ENCODE measurements at regions not wholly inside any gene's neighbourhood (a gene's known extent, or its start where the extent isn't known, plus 50 kb on each side); places are given as distances from the start of the nearest gene placed in this dataset.
A peak's percentile ranks its signal among the peaks of the same experiment; 100 is the strongest.

- DNase-seq: no peak
These were observed 84.6 kb upstream of the PMFBP1 start for GRCh38 chr16:72256398-72257066.

- DNase-seq: no peak
These were observed 83.8 kb upstream of the PMFBP1 start for GRCh38 chr16:72255786-72256185.

- DNase-seq: no peak
These were observed 75.9 kb upstream of the PMFBP1 start for GRCh38 chr16:72247821-72248253.

- DNase-seq: no peak
These were observed 74.5 kb upstream of the PMFBP1 start for GRCh38 chr16:72246423-72246822.

GRCh38 chr16:72244853-72245252 lies 72.9 kb upstream of the PMFBP1 start:
- no peak for DNase-seq

- DNase-seq: no peak
These were observed 71.7 kb upstream of the PMFBP1 start for GRCh38 chr16:72243621-72244020.

- no peak for DNase-seq
These were observed 70.8 kb upstream of the PMFBP1 start for GRCh38 chr16:72242757-72243156.

GRCh38 chr16:72241930-72242329 lies 70.0 kb upstream of the PMFBP1 start:
- DNase-seq: peak; percentile 46

- DNase-seq: peak; percentile 37
These were observed 69.1 kb upstream of the PMFBP1 start for GRCh38 chr16:72241008-72241407.

GRCh38 chr16:72240466-72240865 lies 68.5 kb upstream of the PMFBP1 start:
- no peak for DNase-seq

GRCh38 chr16:72236866-72237265 lies 64.9 kb upstream of the PMFBP1 start:
- no peak for DNase-seq

- DNase-seq: no peak
These were observed 62.4 kb upstream of the PMFBP1 start for GRCh38 chr16:72234387-72234786.

- no peak for DNase-seq
These were observed 56.1 kb upstream of the PMFBP1 start for GRCh38 chr16:72228014-72228413.

GRCh38 chr16:72226136-72226535 lies 54.2 kb upstream of the PMFBP1 start:
- no peak for DNase-seq

GRCh38 chr16:72224260-72224768 lies 52.4 kb upstream of the PMFBP1 start:
- DNase-seq: no peak

GRCh38 chr16:72222503-72222902 lies 50.5 kb upstream of the PMFBP1 start:
- DNase-seq: no peak

Data from NCI-H1092 (cell line).